Pancreas (tissue), 10 donors: ENCODE measurements at regions not wholly inside any gene's neighbourhood (a gene's known extent, or its start where the extent isn't known, plus 50 kb on each side); places are given as distances from the start of the nearest gene placed in this dataset.

Source experiments
- ATAC-seq, 4 donors: fragments of 200-7000 bp; cut with Tn5 transposase; one replicate each; pipeline versions ENCODE4 v1.8.0 to v1.9.1; 2020; ENCODE audit warnings: mild to moderate bottlenecking in 4 of 4, moderate library complexity in 4 of 4
- DNase-seq, 6 donors: peaks; one replicate each; pipeline ENCODE4 v3.0.0-alpha.2; 2020
- FAIRE-seq: peaks from 2 replicates; lab custom pipeline; 2012; peaks lifted over from hg19 to GRCh38; lab: Jason Lieb, UNC
- H3K27ac ChIP-seq, 4 donors: fragments of 200-600 bp; sonication (generic); 1 replicate in 3 of 4; 2 replicates in 1 of 4; pipeline versions ENCODE4 v1.5.0 to v1.8.0; 2020
- H3K27me3 ChIP-seq, 4 donors: fragments of 200-600 bp; one replicate each; pipeline ENCODE4 v1.8.0; 2021
- H3K36me3 ChIP-seq, 3 donors: fragments of 200-600 bp; sonication (generic) in 1 of 3; one replicate each; pipeline versions ENCODE4 v1.5.0 to v1.8.0; 2020 to 2021
- H3K4me1 ChIP-seq, 3 donors: fragments of 200-600 bp; one replicate each; pipeline ENCODE4 v1.8.0; 2021
- H3K4me3 ChIP-seq, 4 donors: fragments of 200-600 bp; sonication (generic) in 2 of 4; one replicate each; pipeline versions ENCODE4 v1.5.0 to v1.8.0; 2020 to 2021
- H3K9me3 ChIP-seq, 4 donors: fragments of 200-600 bp; one replicate each; pipeline ENCODE4 v1.8.0; 2021
- WGBS, 2 donors: extraction: QIAGEN DNeasy Blood & Tissue Kit; methylation state at CpG; one replicate each; pipeline ENCODE4 v1.1.7; 2013; 5-methylcytosine and 5-hydroxymethylcytosine counted together
- intact Hi-C, 3 donors: fragments of 100-400 bp; cut with DNase I; formaldehyde crosslinking; loops; one replicate each; pipeline versions ENCODE4 v1.11.1 to v1.14.2; 2022
- TF ChIP-seq, protein P1 (sequence below), 4 donors: fragments of 200-600 bp; sonication (generic) in 3 of 4; IDR thresholded peaks; one replicate each; pipeline versions ENCODE4 v1.5.0 to v1.8.0; 2021; ENCODE audit warnings: antibody characterized with exemption in 4 of 4
- donor health status: healthy with polysubstance abuse.
- donor health status: DM: no; HTN: no; CAD: no; lungs with moderate emphysema.
- donor health status: DM: no; HTN: no; CAD: no.
- donor health status: control.
- donor health status: control.
- donor health status: Bipolar disorder and iron deficiency.
- donor health status: DM: yes; HTN: yes; CAD: no.
- donor health status: DM: no; HTN: no; CAD: no.
- donor health status: DM: no; HTN: no; CAD: no.
- donor health status: DM: yes; HTN: yes; CAD: no.

GRCh38 chr10:108620821-108621534, 1302.3 kb downstream of the XPNPEP1 start:
- H3K4me1 ChIP-seq = no peaks in the 10 kb centered on the region
- 50 to 60% methylated on average over 1 of the region's 1 CpG for WGBS, 2 donors
- no peaks in the 10 kb centered on the region for H3K36me3 ChIP-seq
- no peak for ATAC-seq
- intact Hi-C loops = no loop called here
- no peak for DNase-seq
- no peak for FAIRE-seq
- no peak overlapping the region for H3K4me3 ChIP-seq
- H3K27me3 ChIP-seq = no peaks in the 10 kb centered on the region
- TF ChIP-seq, protein P1, sequence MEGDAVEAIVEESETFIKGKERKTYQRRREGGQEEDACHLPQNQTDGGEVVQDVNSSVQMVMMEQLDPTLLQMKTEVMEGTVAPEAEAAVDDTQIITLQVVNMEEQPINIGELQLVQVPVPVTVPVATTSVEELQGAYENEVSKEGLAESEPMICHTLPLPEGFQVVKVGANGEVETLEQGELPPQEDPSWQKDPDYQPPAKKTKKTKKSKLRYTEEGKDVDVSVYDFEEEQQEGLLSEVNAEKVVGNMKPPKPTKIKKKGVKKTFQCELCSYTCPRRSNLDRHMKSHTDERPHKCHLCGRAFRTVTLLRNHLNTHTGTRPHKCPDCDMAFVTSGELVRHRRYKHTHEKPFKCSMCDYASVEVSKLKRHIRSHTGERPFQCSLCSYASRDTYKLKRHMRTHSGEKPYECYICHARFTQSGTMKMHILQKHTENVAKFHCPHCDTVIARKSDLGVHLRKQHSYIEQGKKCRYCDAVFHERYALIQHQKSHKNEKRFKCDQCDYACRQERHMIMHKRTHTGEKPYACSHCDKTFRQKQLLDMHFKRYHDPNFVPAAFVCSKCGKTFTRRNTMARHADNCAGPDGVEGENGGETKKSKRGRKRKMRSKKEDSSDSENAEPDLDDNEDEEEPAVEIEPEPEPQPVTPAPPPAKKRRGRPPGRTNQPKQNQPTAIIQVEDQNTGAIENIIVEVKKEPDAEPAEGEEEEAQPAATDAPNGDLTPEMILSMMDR (IDR thresholded peaks at IDR 0.05) = no peak
- H3K27ac ChIP-seq = no peak overlapping the region
- H3K9me3 ChIP-seq = no peaks in the 10 kb centered on the region

- Histone ChIP-seq H3K4me1 (no peaks in the 10 kb centered on the region), H3K27me3 (no peaks in the 10 kb centered on the region), H3K27ac (no peak overlapping the region), H3K36me3 (no peaks in the 10 kb centered on the region), H3K9me3 (no peaks in the 10 kb centered on the region), H3K4me3 (no peak overlapping the region)
- FAIRE-seq (no peak), ATAC-seq (no peak), DNase-seq (no peak)
- 72 to 80% methylated on average over 6 of the region's 6 CpGs for WGBS, 2 donors
- TF ChIP-seq, protein P1 (IDR thresholded peaks at IDR 0.05) = no peak
- intact Hi-C loops = no loop called here
Observed at GRCh38 chr10:108616559-108617285, 1306.6 kb downstream of the XPNPEP1 start.

- H3K36me3 ChIP-seq = no peaks in the 10 kb centered on the region
- H3K9me3 ChIP-seq = no peaks in the 10 kb centered on the region
- TF ChIP-seq, protein P1 (IDR thresholded peaks at IDR 0.05) = no peak
- FAIRE-seq = no peak
- intact Hi-C loops = no loop called here
- no peaks in the 10 kb centered on the region for H3K4me1 ChIP-seq
- H3K4me3 ChIP-seq = no peak overlapping the region
- DNase-seq = no peak
- ATAC-seq = no peak
- no peak overlapping the region for H3K27ac ChIP-seq
- no peaks in the 10 kb centered on the region for H3K27me3 ChIP-seq
- WGBS, 2 donors = 54 to 62% methylated on average over 3 of the region's 3 CpGs
Observed at GRCh38 chr10:108615576-108616320, 1307.6 kb downstream of the XPNPEP1 start.

GRCh38 chr10:108612485-108612884, 1310.8 kb downstream of the XPNPEP1 start:
- H3K27me3 ChIP-seq = no peaks in the 10 kb centered on the region
- TF ChIP-seq, protein P1 (IDR thresholded peaks at IDR 0.05) = no peak
- FAIRE-seq = no peak
- H3K4me1 ChIP-seq = no peaks in the 10 kb centered on the region
- no peak for ATAC-seq
- intact Hi-C loops = no loop called here
- DNase-seq = no peak
- H3K36me3 ChIP-seq = no peaks in the 10 kb centered on the region
- no peaks in the 10 kb centered on the region for H3K9me3 ChIP-seq
- no peak overlapping the region for H3K27ac ChIP-seq
- WGBS, 2 donors = 57 to 60% methylated on average over 3 of the region's 3 CpGs
- H3K4me3 ChIP-seq = no peak overlapping the region
